CD4-positive, alpha-beta T cell treated with Interleukin-12 subunit alpha and Interleukin-12 subunit beta, for 1 hour (primary cell): ENCODE measurements at regions not wholly inside any gene's neighbourhood (a gene's known extent, or its start where the extent isn't known, plus 50 kb on each side); places are given as distances from the start of the nearest gene placed in this dataset.
A peak's percentile ranks its signal among the peaks of the same experiment; 100 is the strongest.
"Not testable (repeated sequence)": the region's sequence is repeated elsewhere in the genome, so short reads cannot be mapped to it uniquely, and the experiment has no call there.

Experiments used
- DNase-seq: peaks from one replicate; pipeline ENCODE4 v3.0.0-alpha.2; 2020

- no peak for DNase-seq
Measured at GRCh38 chr2:8505311-8505920, 176.4 kb upstream of the ID2 start.

GRCh38 chr2:8506746-8507145 lies 175.1 kb upstream of the ID2 start:
- DNase-seq = no peak

GRCh38 chr2:8508766-8509165 lies 173.1 kb upstream of the ID2 start:
- DNase-seq = no peak

- no peak for DNase-seq
Measured at GRCh38 chr2:8509621-8510020, 172.2 kb upstream of the ID2 start.

- not testable (repeated sequence) for DNase-seq
Measured at GRCh38 chr2:8510055-8510454, 171.8 kb upstream of the ID2 start.

- DNase-seq = no peak
Measured at GRCh38 chr2:8510519-8510918, 171.3 kb upstream of the ID2 start.

- no peak for DNase-seq
Measured at GRCh38 chr2:8511868-8512612, 169.8 kb upstream of the ID2 start.

GRCh38 chr2:8513601-8514273 lies 168.1 kb upstream of the ID2 start:
- DNase-seq = no peak

- DNase-seq = no peak
Measured at GRCh38 chr2:8514274-8514662, 167.6 kb upstream of the ID2 start.

- DNase-seq = peak; percentile 68
Measured at GRCh38 chr2:8514796-8515758, 166.8 kb upstream of the ID2 start.

- DNase-seq = peak; percentile 22
Measured at GRCh38 chr2:8515864-8516533, 165.9 kb upstream of the ID2 start.

GRCh38 chr2:8517850-8518498 lies 163.9 kb upstream of the ID2 start:
- no peak for DNase-seq

- DNase-seq = peak; percentile 26
Measured at GRCh38 chr2:8518979-8519668, 162.7 kb upstream of the ID2 start.

GRCh38 chr2:8520791-8521344 lies 161.0 kb upstream of the ID2 start:
- DNase-seq = no peak

- peak; percentile 22 for DNase-seq
Measured at GRCh38 chr2:8522687-8523086, 159.2 kb upstream of the ID2 start.

GRCh38 chr2:8524388-8524787 lies 157.5 kb upstream of the ID2 start:
- no peak for DNase-seq

- no peak for DNase-seq
Measured at GRCh38 chr2:8524823-8525222, 157.0 kb upstream of the ID2 start.

GRCh38 chr2:8525236-8525581 lies 156.6 kb upstream of the ID2 start:
- no peak for DNase-seq

- DNase-seq = no peak
Measured at GRCh38 chr2:8525582-8526402, 156.1 kb upstream of the ID2 start.

- no peak for DNase-seq
Measured at GRCh38 chr2:8526403-8526696, 155.5 kb upstream of the ID2 start.
